Trophoblast cell (in vitro differentiated cells and primary cell): ENCODE measurements at regions not wholly inside any gene's neighbourhood (a gene's known extent, or its start where the extent isn't known, plus 50 kb on each side); places are given as distances from the start of the nearest gene placed in this dataset.

Source experiments
- DNase-seq, 2 donors: peaks; one replicate each; pipeline ENCODE4 v3.0.0-alpha.2; 2016
- H2AFZ ChIP-seq: 2 replicates; pipeline ENCODE4 v1.6.1; 2013; ENCODE audit warnings: low read length, moderate library complexity, mild to moderate bottlenecking; ENCODE audit not compliant: insufficient read depth, poor library complexity
- H2AK5ac ChIP-seq: 2 replicates; pipeline ENCODE4 v1.6.1; 2013; ENCODE audit warnings: mild to moderate bottlenecking, low read length
- H2BK120ac ChIP-seq: 2 replicates; pipeline ENCODE4 v1.6.1; 2013; ENCODE audit warnings: low read length, mild to moderate bottlenecking, moderate library complexity; ENCODE audit not compliant: insufficient read depth, poor library complexity
- H2BK12ac ChIP-seq: 2 replicates; pipeline ENCODE4 v1.6.1; 2013; ENCODE audit warnings: mild to moderate bottlenecking, low read length, moderate library complexity
- H2BK5ac ChIP-seq: 2 replicates; pipeline ENCODE4 v1.6.1; 2013; ENCODE audit warnings: low read length, low read depth, moderate library complexity, mild to moderate bottlenecking; ENCODE audit not compliant: poor library complexity
- H3K14ac ChIP-seq: 2 replicates; pipeline ENCODE4 v1.6.1; 2013; ENCODE audit warnings: mild to moderate bottlenecking, low read length
- H3K18ac ChIP-seq: 2 replicates; pipeline ENCODE4 v1.6.1; 2013; ENCODE audit warnings: mild to moderate bottlenecking, low read length
- H3K23ac ChIP-seq: 2 replicates; pipeline ENCODE4 v1.6.1; 2013; ENCODE audit warnings: low read length
- H3K27ac ChIP-seq: 2 replicates; pipeline ENCODE4 v1.5.1; 2013; ENCODE audit warnings: low read depth, mild to moderate bottlenecking, inconsistent platforms, low read length, moderate library complexity
- H3K27me3 ChIP-seq: 2 replicates; pipeline ENCODE4 v1.6.1; 2013; ENCODE audit warnings: inconsistent platforms, mild to moderate bottlenecking, low read length, moderate library complexity; ENCODE audit not compliant: insufficient read depth
- H3K36me3 ChIP-seq, 2 experiments: 1 replicate in 1 of 2; 2 replicates in 1 of 2; pipeline ENCODE4 v1.6.1; 2013; ENCODE audit warnings: low read length in 2 of 2, mild to moderate bottlenecking in 2 of 2, moderate library complexity in 1 of 2; ENCODE audit not compliant: insufficient read depth in 2 of 2, control insufficient read depth in 1 of 2
- H3K4ac ChIP-seq: 2 replicates; pipeline ENCODE4 v1.6.1; 2013; ENCODE audit warnings: low read depth, mild to moderate bottlenecking, low read length, moderate library complexity
- H3K4me1 ChIP-seq, 2 experiments: 1 replicate in 1 of 2; 2 replicates in 1 of 2; pipeline ENCODE4 v1.6.1; 2013; ENCODE audit warnings: low read length in 2 of 2, mild to moderate bottlenecking in 2 of 2, moderate library complexity in 1 of 2; ENCODE audit not compliant: insufficient read depth in 2 of 2, control insufficient read depth in 1 of 2
- H3K4me2 ChIP-seq: 2 replicates; pipeline ENCODE4 v1.6.1; 2013; ENCODE audit warnings: inconsistent platforms, mild to moderate bottlenecking, low read length, moderate library complexity
- H3K4me3 ChIP-seq: 2 replicates; pipeline ENCODE4 v1.5.1; 2013; ENCODE audit warnings: mild to moderate bottlenecking, low read depth, low read length, inconsistent platforms
- H3K79me1 ChIP-seq: one replicate; pipeline ENCODE4 v1.6.1; 2013; ENCODE audit warnings: low read length
- H3K79me2 ChIP-seq: 2 replicates; pipeline ENCODE4 v1.6.1; 2013; ENCODE audit warnings: low read length, mild to moderate bottlenecking; ENCODE audit not compliant: control insufficient read depth, insufficient read depth, poor library complexity
- H3K9ac ChIP-seq: 2 replicates; pipeline ENCODE4 v1.6.1; 2013; ENCODE audit warnings: mild to moderate bottlenecking, low read length
- H3K9me3 ChIP-seq: 2 replicates; pipeline ENCODE4 v1.6.1; 2013; ENCODE audit warnings: low read depth, mild to moderate bottlenecking, control low read depth, inconsistent platforms, low read length; ENCODE audit not compliant: insufficient read depth
- H4K12ac ChIP-seq: 2 replicates; pipeline ENCODE4 v1.6.1; 2013; ENCODE audit warnings: low read depth, mild to moderate bottlenecking, low read length, moderate library complexity
- H4K8ac ChIP-seq: 2 replicates; pipeline ENCODE4 v1.6.1; 2013; ENCODE audit warnings: low read depth, mild to moderate bottlenecking, low read length, moderate library complexity
- H4K91ac ChIP-seq: one replicate; pipeline ENCODE4 v1.6.1; 2013; ENCODE audit warnings: low read depth, mild to moderate bottlenecking, low read length, moderate library complexity
- WGBS: extraction: QIAGEN DNeasy Blood & Tissue Kit; methylation state at CpG from one replicate; pipeline ENCODE4 v1.1.7; 2013; ENCODE audit warnings: missing lambda C conversion rate; ENCODE audit not compliant: insufficient read length, insufficient coverage; ENCODE audit errors: extremely low coverage; 5-methylcytosine and 5-hydroxymethylcytosine counted together

GRCh38 chr14:38329246-38329645 lies 73.4 kb upstream of the CLEC14A start:
- H4K12ac ChIP-seq = no peak overlapping the region
- no peaks in the 10 kb centered on the region for H3K36me3 ChIP-seq
- no peak overlapping the region for H2AK5ac ChIP-seq
- H3K4me2 ChIP-seq = no peak overlapping the region
- no peak overlapping the region for H3K4me3 ChIP-seq
- no peaks in the 10 kb centered on the region for H3K4me1 ChIP-seq
- H3K79me1 ChIP-seq = no peaks in the 10 kb centered on the region
- H3K14ac ChIP-seq = no peak overlapping the region
- no peak overlapping the region for H2BK12ac ChIP-seq
- no peak overlapping the region for H2AFZ ChIP-seq
- no peak for DNase-seq
- H3K79me2 ChIP-seq = no peaks in the 10 kb centered on the region
- no peak overlapping the region for H2BK120ac ChIP-seq
- no peak overlapping the region for H3K23ac ChIP-seq
- no CpG with 5 or more reads among the region's 1 CpG for WGBS
- no peak overlapping the region for H4K91ac ChIP-seq
- H3K27me3 ChIP-seq = no peaks in the 10 kb centered on the region
- no peak overlapping the region for H3K27ac ChIP-seq
- no peak overlapping the region for H3K18ac ChIP-seq
- H3K9me3 ChIP-seq = no peaks in the 10 kb centered on the region
- H4K8ac ChIP-seq = no peak overlapping the region
- no peak overlapping the region for H2BK5ac ChIP-seq
- H3K9ac ChIP-seq = no peak overlapping the region
- H3K4ac ChIP-seq = no peak overlapping the region

GRCh38 chr14:38316922-38317321 lies 61.0 kb upstream of the CLEC14A start:
- no peak overlapping the region for H3K27ac ChIP-seq
- DNase-seq = no peak

GRCh38 chr14:38311655-38312054 lies 55.8 kb upstream of the CLEC14A start:
- no peak overlapping the region for H3K23ac ChIP-seq
- no peak overlapping the region for H3K4ac ChIP-seq
- no peak overlapping the region for H3K9ac ChIP-seq
- no peak overlapping the region for H3K27ac ChIP-seq
- H3K18ac ChIP-seq = no peak overlapping the region
- H3K79me1 ChIP-seq = no peaks in the 10 kb centered on the region
- H3K4me2 ChIP-seq = no peak overlapping the region
- H3K4me1 ChIP-seq = no peaks in the 10 kb centered on the region
- H2BK120ac ChIP-seq = no peak overlapping the region
- H4K91ac ChIP-seq = no peak overlapping the region
- DNase-seq = no peak
- H4K8ac ChIP-seq = no peak overlapping the region
- no peaks in the 10 kb centered on the region for H3K36me3 ChIP-seq
- no peak overlapping the region for H2BK12ac ChIP-seq
- H3K9me3 ChIP-seq = no peaks in the 10 kb centered on the region
- no peak overlapping the region for H3K4me3 ChIP-seq
- no peak overlapping the region for H2AFZ ChIP-seq
- H2BK5ac ChIP-seq = no peak overlapping the region
- H4K12ac ChIP-seq = no peak overlapping the region
- H3K79me2 ChIP-seq = no peaks in the 10 kb centered on the region
- H2AK5ac ChIP-seq = no peak overlapping the region
- no peaks in the 10 kb centered on the region for H3K27me3 ChIP-seq
- H3K14ac ChIP-seq = no peak overlapping the region

More at GRCh38 chr14:38316922-38317321, 61.0 kb upstream of the CLEC14A start:
- H3K18ac ChIP-seq = no peak overlapping the region
- H4K12ac ChIP-seq = no peak overlapping the region
- no peak overlapping the region for H3K9ac ChIP-seq
- H3K4me1 ChIP-seq = no peaks in the 10 kb centered on the region
- no peak overlapping the region for H2BK12ac ChIP-seq
- H3K79me2 ChIP-seq = no peaks in the 10 kb centered on the region
- no CpG with 5 or more reads among the region's 3 CpGs for WGBS
- H2AK5ac ChIP-seq = no peak overlapping the region
- no peak overlapping the region for H4K91ac ChIP-seq
- no peak overlapping the region for H3K23ac ChIP-seq
- no peaks in the 10 kb centered on the region for H3K79me1 ChIP-seq
- H3K4me2 ChIP-seq = no peak overlapping the region
- no peak overlapping the region for H4K8ac ChIP-seq
- H2BK120ac ChIP-seq = no peak overlapping the region
- H3K27me3 ChIP-seq = no peaks in the 10 kb centered on the region
- H3K4ac ChIP-seq = no peak overlapping the region
- peaks cover 2% of the 10 kb centered on the region for H3K9me3 ChIP-seq
- no peak overlapping the region for H2AFZ ChIP-seq
- no peak overlapping the region for H3K4me3 ChIP-seq
- no peaks in the 10 kb centered on the region for H3K36me3 ChIP-seq
- H3K14ac ChIP-seq = no peak overlapping the region
- no peak overlapping the region for H2BK5ac ChIP-seq

- H3K4ac ChIP-seq = no peak overlapping the region
- H2AK5ac ChIP-seq = no peak overlapping the region
- no peaks in the 10 kb centered on the region for H3K27me3 ChIP-seq
- H2BK5ac ChIP-seq = no peak overlapping the region
- H3K23ac ChIP-seq = no peak overlapping the region
- H3K14ac ChIP-seq = no peak overlapping the region
- H2BK12ac ChIP-seq = no peak overlapping the region
- H3K36me3 ChIP-seq = no peaks in the 10 kb centered on the region
- no peaks in the 10 kb centered on the region for H3K79me2 ChIP-seq
- no peak overlapping the region for H3K18ac ChIP-seq
- no peak overlapping the region for H3K4me3 ChIP-seq
- no peak for DNase-seq
- no peak overlapping the region for H4K12ac ChIP-seq
- no peak overlapping the region for H3K4me2 ChIP-seq
- no peaks in the 10 kb centered on the region for H3K9me3 ChIP-seq
- no peak overlapping the region for H3K27ac ChIP-seq
- H4K8ac ChIP-seq = no peak overlapping the region
- H3K9ac ChIP-seq = no peak overlapping the region
- no peak overlapping the region for H2BK120ac ChIP-seq
- no peak overlapping the region for H2AFZ ChIP-seq
- no peaks in the 10 kb centered on the region for H3K4me1 ChIP-seq
- H4K91ac ChIP-seq = no peak overlapping the region
- no CpG with 5 or more reads among the region's 3 CpGs for WGBS
- no peaks in the 10 kb centered on the region for H3K79me1 ChIP-seq
Observed at GRCh38 chr14:38310420-38310995, 54.6 kb upstream of the CLEC14A start.
